AML-193 (cell line): ENCODE measurements at regions not wholly inside any gene's neighbourhood (a gene's known extent, or its start where the extent isn't known, plus 50 kb on each side); places are given as distances from the start of the nearest gene placed in this dataset.

Experiments
- DNase-seq, 2 experiments: peaks; one replicate each; lab custom pipeline; 2025; lab: John Stamatoyannopoulos, UW

DNA sequence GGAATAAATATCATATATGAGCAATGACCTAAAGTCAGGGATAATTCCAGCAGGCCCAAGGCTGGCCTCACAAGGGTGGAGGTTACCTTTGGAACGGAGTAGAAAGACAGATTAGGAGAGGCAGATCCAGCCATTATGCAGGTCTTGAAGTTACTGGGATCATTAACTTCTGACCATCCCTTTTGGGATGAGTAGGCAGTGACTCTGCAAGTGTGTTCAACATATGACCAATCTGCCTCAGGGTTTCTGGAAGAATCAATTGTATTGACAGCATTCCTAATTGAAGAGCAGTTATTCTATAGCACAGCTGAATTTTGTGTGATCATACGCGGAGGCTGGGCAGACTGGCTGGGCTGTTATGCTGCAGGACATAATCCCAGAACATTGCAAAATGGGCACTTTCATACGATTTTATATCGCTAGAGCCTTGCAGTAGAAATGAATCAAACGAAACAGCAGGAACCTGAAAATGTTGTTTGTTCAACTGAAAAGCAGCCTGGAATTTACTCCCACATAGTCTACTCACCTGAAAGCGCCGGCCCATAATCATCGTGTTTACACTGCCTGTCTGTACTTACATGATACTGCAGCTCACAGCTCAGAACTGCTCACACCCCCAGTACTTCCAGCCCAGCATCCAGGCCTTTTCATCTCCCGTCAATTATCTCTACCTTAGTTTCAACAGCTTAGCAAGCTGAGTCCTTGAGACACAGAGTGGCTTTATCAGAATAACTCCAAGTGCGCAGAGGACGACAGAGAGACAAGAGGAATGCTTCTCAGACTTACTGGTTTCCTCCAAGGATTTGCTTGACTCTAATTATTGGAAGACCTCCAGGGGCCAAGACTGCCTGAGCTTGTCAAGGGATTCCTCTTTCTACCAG is 556.1 kb downstream of the EFNB2 start:
- no peak for DNase-seq

DNA sequence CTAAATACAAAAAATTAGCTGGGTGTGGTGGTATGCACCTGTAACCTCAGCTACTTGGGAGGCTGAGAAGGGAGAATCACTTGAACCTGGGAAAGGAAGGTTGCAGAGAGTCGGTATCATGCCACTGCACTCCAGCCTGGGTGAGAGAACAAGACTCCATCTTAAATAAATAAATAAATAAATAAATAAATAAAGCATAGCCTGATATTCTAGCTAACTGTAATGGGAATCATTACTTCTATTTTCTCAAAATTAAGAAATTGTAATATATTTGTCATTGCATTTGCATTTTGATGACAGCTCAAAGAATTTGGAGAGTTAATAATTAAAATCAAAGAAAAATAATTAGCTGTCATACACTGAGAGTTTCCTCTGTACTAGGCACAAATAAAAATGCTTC is 561.1 kb downstream of the EFNB2 start:
- DNase-seq, result no peak

DNA sequence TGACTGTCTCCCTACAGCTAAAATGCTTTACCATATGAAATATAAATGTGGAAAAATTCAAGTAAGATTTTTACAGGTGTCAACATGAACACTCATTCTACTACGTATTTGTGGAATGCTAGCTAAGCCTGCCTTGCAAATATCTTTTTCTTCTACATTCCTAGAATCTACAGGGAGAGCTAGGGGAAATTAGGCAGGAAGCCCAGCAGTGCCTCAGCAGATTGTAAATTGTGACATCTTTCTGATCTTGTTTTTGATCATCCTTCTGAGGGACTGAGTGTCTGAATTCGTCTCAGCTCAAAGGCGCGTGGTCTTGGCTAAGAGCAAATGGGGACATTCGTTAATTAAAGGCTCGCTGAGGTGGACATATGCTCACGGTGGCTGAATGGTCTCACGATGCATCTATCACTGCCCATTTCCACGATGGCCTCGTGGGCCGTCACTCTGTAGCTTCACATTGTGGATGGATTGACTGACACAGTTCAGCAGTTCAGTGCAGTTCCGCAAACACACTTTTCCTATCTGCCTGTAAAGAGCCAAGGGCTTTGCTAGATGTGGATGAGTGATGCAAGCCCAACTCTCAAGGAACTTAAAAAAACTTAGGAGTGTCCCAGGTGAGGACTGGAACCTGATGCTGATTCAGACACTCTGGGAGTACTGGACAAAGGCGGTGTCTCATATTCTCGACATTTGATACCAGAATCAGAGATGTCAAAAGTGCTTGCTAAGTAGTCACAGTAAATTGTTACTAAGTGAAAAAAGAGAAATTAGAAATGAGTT is 562.5 kb downstream of the EFNB2 start:
- DNase-seq, result no peak

DNA sequence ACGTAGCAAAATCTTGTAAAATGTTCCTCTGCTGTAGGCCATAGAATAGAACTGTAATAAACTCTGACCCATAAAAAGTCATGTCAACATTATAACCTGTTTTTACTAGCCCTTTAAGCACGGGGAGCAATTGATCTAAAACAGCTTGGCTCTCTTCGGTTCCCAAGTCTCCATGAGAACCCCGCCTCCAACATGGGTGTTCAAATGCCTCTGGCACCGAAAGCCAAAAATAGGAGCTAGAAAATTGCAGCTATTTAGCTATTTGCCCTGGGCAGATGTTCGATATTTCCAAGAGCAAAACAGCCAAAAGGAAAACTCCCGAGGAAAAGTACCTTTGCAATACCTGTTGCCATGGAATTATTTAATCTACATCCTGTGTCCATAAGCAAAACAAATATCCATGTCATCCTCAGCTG is 563.1 kb downstream of the EFNB2 start:
- DNase-seq, result no peak

DNA sequence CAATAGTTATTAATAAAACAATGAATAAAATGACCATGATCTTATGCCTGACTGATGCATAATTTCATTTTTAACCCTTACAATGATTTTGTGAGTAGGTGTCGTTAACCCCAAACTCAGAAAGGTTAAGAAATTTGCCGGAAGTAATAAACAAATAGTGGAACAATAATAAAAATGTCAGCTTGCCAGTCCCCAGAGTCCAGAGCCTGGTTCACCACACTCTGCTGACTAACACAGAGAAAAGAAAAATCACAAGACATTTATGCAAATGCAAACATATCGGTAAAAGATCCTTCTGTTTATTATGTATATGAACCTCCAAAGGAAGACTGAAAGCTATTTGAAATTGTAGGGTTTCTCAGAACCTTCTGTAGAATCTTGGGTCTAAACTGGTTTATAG is 563.7 kb downstream of the EFNB2 start:
- no peak for DNase-seq

DNA sequence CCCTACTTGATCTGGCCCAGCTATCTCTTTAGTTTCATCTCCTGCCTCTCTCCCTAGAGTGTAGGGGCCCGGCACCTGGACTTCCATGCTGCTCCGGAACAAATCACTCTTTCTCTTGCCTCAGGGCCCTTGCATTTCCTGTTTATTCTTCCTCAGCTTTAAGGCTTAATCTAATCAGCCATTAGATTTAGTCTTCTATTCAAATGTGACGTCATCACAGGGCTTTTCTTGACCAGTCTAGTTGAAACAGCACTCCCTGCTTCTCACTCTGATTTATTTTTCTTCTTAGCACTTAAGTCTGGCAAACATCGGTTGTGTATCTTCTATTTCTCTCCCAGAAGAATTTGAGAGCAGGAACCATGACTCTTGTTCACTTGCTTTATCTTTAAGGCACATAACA is 564.1 kb downstream of the EFNB2 start:
- no peak for DNase-seq

DNA sequence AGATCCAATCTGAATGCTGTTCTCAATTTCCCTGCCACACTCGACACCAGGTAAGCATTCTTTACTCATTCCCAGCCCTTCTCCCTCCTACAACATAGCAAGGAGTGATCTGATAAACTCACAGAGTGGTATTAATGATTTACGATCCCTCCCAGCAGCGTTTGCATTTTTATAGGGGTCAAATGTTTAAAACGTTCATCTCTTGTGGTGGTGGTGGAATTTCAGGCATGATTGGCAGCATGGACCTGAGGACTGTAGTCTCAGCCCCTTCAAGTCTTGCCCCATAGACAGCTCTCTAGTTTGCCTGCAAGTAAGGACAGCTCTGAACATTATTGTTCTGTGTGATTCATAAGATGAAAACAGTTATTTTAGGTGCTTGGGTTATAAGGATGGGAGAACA is 565.7 kb downstream of the EFNB2 start:
- DNase-seq, result no peak

DNA sequence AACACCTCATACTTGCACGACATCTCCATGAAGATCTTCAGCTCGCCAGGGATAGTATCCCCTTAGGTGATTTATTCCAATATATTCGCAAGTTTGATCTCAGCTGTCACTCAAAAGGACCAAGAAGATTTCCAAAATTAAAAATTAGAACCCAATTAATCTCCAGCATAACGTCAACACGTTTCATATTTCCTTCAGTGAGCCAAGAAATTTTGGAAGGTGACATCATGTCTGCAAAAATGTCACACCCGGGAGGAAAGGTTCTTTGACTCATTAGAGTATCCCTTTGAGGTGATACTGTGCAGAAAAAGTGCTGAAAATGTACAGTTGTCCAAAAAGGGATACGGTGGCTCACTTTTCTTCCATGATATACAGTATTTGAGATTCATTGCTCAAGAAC is 569.6 kb downstream of the EFNB2 start:
- DNase-seq, result no peak

DNA sequence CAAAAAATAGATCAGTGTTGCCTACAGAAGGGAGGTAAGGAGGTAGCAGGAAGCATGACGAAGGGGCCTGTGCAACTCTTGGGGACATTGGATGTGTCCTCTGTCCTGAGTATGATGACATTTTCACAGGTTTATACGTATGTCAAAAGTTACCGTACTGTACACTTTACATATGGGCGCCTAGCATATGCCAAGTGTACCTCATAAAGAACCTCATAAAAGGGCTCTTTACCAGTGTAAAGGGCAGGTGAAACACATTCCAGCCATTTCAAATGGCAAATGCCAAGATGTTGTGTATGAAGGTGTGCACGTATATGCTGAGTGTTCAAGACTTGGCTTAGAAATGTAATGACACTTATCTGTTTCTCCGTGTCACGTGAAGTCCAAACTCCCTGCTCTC is 573.4 kb downstream of the EFNB2 start:
- DNase-seq, result no peak

DNA sequence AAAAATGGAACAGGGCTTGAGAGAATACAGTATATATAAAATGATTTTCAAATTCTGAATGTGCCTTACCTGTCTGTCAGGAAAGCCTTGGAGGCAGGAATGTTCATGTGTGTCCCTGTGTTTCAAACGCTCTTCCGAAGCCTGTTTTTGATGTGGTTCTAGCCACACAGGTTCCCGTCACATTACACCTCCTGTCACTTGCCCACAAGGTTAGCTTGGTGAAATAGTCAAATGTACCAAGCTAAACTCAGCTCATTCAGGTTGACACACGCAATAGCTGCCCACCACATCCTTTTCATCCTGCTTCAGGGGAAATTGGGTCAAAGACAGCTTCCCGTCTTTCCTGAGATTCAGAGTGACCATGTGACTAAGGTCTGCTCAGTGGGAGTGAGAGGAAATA is 574.0 kb downstream of the EFNB2 start:
- DNase-seq, result no peak

DNA sequence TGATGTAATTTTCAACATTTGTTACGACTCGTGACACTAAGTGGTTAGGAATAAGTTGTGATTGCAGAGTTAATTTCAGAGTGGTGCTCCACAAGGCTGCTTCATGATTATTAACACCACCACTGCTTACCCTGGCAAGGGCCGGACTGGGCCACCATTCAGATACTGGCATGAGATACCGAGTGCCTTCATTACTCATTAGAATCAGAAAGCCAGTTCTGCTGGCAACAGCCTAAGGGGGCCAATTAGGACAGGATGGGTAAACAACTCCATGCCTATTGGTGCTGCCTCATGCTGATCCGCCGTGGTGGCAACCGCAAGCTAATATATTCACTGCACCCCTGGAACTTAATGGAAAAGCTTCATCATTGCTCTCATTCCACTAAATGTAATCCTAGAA is 575.1 kb downstream of the EFNB2 start:
- DNase-seq, result no peak

DNA sequence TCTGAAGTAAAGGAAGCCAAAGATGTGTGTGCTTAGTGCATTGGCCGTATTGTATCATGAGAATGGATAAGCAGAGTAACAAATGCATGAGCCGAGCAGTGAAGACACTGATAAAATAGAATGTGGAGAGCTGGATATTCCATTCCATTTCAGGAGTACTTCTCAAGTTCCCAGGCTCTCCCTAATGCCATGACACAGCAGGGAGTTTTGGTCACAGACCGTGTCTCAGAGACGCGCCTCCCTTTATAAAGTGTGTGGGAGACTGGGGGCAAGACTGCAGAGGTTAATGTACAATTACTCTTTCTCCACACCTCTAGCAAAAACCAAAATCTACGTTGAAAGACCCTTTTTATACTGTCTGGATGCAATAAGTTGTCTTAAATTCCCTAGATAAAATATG is 575.6 kb downstream of the EFNB2 start:
- no peak for DNase-seq

DNA sequence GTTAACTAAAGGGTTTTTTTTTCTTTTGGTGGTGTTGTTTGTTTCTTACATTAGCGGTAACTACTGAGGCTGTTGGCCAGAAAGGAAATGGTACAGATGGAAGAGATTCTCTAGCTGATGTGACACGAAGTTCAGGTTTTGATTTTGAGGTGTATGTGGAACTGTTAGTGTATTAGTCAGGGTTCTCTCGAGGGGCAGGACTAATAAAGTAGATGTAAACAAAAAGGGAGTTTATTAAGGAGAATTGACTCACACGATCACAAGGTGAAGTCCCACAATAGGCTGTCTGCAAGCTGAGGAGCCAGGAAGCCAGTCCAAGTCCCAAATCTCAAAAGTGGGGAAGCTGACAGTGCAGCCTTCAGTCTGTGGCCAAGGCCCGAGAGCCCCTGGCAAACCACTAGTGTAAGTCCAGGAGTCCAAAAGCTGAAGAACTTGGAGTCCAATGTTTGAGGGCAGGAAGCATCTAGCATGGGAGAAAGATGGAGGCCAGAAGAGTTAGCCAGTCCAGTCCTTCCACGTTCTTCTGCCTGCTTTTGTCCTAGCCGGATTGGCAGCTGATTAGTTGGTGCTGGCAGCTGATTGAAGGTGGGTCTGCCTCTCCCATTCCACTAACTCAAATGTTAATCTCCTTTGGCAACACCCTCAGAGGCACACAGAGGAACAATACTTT is 577.6 kb downstream of the EFNB2 start:
- no peak for DNase-seq

DNA sequence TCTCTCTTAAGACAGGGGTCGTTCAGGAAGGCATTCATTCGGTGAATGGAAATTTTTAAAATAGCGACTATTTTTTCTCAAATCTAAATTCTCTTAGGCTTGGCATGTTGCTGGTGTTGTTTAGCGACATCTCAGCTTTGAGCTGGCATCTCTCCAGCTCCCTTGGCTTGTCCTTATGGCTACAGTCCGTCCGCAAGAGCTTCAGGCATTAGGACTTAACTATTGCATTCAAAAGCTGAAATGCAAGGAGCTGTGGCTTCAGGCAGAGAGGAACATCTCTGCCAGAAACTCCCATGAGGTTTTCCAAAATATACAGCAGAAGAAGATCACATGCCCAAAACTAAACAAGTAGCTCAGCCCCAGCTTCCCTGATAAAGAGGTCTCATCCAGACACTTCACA is 578.5 kb downstream of the EFNB2 start:
- DNase-seq, result no peak

DNA sequence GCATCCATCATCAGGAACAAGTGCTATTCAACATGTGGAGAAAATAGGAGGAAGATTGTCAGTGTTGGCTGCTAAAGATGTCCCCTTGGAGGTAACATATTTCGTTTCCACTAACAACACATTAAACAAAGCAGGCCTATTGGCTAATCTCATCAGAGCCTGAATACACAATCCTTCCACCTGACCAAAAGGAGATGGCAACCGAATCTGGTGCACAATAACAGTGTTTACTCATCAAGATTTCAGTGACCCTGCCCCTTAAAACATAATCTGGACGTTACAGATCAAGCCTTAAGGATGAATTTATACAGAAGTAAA is 582.5 kb downstream of the EFNB2 start:
- no peak for DNase-seq

DNA sequence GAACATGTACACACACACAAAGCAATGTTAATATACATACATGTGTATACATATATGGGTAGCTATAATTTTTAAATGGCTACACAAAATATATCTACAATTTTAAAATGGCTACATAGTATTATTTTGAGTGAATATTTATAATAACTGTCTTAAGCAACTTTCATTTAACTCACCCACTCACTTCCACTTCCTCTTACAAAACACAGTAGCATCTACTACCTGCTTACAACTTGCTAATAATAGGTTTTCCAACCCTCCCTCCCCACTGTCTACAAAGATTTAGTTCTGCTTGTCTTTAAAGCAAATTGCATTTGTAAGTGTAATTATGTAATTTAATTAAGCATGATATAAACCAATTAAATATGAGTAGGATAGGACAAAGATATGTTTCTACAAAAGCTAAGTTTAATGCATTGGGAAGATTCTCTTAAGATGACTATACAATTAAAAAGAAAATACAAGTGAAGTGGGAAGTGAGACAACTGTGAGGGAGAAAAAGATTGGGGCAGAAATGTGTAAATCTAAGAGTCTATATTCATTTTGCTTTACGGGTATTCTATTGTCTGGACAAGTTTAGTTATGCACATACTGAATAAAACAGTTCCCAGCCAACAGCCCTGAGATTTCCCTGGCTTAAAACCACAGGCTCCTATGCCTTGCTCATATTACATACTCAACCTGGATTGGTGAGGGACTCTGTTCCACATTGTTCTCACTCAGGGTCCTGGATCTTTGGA is 583.1 kb downstream of the EFNB2 start:
- DNase-seq, result no peak

DNA sequence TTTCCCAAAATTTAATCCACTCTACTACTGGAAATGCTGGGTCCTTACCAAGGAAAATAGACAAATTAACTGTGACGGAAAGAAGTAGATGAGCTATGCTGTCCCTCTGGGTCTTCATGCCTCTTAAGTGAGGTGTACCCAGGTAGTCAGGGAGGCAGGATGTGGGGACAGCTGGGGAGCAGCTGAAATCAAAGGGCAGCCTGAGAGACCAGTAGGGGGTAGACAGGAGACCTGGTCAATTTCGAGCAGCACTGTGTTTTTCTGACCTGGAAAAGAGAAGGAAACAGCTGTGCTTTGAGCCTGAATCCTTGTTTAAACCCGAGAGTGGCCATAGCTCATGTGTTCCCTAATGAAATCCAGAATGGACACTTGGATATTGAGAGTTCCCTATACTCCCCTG is 587.3 kb downstream of the EFNB2 start:
- no peak for DNase-seq

DNA sequence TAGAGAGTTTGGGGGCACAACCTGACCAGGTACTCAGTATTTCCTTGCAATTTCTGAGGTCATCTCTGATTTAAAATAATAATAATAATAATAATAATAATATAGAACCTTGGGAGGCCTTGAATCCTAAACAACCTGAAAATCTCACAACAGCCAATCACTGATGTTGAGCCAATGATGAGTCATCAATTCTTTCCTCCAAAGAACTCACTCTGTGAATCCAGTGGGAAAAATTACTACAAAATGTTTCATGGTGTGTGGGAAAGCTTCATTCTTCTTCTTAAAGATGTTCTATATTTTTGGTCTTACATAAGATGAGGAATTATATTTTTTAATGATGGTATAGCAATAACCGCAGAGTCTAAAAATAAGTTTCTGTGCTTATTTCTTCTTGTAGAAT is 594.6 kb downstream of the EFNB2 start:
- DNase-seq, result no peak

DNA sequence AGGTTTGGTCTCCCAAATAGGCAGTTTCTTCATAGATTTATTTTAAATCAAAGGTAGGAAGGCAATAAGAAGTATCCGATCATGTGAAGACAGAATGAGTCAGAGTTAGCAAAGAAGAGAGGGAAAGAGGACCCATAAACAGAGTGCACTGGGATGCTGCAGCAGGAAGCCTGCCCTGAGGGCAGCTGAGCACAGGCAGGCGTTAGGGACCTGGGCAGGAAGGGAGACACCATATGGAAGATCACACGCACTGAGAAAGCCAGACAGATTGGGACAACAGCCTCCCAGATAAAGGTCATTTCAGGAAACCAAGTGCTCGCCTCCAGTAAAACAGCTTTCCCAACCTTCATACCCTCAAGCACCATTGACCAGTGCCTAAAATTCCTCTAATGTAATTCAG is 598.0 kb downstream of the EFNB2 start:
- DNase-seq, result no peak

DNA sequence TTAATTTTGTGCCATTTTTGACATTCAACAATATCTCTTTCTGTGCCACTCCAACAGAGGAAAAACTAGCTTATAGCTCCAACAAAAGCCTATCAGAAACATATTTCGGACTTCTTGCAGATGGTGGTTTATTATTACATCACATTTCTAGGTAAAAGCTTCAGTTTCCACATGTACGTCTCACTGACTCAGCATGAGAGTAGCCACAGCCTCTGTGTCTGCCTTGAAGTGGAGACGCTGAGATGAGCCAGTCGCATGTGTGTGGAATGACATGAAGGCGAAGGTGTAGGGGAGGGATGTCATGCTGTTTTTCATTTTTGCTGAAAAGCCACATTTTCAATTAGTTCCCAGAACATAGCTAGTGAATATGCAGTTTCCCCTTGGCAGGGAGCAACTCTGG is 598.6 kb downstream of the EFNB2 start:
- DNase-seq, result no peak

DNA sequence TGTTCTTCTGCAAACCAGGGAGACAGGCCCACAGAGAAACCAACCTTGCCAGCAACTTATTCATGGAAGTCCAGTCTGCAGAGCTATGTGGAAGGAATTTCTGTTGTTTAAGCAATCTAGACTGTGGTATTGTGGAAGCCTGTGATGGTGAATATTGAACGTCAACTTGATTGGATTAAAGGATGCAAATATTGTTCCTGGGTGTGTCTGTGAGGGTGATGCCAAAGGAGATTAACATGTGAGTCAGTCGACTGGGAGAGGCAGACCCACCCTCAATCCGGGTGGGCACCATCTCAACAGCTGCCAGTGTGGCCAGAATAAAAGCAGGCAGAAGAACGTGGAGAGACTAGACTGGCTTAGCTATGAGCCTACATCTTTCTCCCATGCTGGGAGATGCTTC is 606.0 kb downstream of the EFNB2 start:
- no peak for DNase-seq

DNA sequence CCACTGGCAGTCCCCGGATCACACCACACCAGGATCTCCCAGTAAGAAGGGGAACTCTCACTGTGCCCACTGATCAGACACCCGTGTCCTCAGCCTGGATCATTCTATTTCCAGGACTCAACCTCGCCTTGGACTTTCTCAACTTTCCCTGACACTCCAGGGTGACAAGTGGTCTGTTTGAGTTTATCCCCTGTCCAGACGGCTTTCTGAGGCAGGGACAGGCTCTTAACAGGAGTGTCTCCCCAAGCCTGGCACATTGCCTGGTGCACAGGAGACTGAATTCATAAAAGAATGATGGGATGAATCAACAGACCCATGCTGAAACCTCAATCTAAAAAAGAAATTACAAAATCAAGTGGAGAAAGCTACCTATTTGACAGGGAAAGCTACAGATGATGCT is 606.6 kb downstream of the EFNB2 start:
- no peak for DNase-seq
